ENCODE measurements at regions not wholly inside any gene's neighbourhood (a gene's known extent, or its start where the extent isn't known, plus 50 kb on each side); places are given as distances from the start of the nearest gene placed in this dataset.

DNA sequence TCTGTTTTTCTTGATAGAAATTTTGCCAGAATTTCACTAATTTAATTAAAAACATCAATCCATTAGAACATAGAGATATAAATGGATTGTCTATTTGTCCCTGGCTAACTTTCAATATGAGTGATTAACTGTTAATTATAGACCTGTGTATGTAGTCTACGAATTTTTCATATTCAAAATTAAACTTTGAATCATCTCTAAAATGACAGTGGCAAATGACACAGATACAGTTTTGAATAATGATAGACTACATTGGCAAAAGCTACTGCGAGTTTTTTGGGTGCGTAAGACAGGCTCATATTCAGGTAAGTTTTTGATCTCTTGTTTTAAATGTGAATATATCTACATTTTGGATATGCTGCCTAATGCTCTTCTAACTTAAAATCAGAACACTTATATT, 86.0 kb upstream of the TBC1D5 start:
- TF ChIP-seq, protein P1, sequence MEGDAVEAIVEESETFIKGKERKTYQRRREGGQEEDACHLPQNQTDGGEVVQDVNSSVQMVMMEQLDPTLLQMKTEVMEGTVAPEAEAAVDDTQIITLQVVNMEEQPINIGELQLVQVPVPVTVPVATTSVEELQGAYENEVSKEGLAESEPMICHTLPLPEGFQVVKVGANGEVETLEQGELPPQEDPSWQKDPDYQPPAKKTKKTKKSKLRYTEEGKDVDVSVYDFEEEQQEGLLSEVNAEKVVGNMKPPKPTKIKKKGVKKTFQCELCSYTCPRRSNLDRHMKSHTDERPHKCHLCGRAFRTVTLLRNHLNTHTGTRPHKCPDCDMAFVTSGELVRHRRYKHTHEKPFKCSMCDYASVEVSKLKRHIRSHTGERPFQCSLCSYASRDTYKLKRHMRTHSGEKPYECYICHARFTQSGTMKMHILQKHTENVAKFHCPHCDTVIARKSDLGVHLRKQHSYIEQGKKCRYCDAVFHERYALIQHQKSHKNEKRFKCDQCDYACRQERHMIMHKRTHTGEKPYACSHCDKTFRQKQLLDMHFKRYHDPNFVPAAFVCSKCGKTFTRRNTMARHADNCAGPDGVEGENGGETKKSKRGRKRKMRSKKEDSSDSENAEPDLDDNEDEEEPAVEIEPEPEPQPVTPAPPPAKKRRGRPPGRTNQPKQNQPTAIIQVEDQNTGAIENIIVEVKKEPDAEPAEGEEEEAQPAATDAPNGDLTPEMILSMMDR (IDR thresholded peaks at IDR 0.05 in 4 of 5, conservative IDR thresholded peaks at IDR 0.05 in 1 of 5) = no peak
- no peak for TF ChIP-seq POLR2A (IDR thresholded peaks at IDR 0.05)
